ENCODE measurements at regions not wholly inside any gene's neighbourhood (a gene's known extent, or its start where the extent isn't known, plus 50 kb on each side); places are given as distances from the start of the nearest gene placed in this dataset.

DNA sequence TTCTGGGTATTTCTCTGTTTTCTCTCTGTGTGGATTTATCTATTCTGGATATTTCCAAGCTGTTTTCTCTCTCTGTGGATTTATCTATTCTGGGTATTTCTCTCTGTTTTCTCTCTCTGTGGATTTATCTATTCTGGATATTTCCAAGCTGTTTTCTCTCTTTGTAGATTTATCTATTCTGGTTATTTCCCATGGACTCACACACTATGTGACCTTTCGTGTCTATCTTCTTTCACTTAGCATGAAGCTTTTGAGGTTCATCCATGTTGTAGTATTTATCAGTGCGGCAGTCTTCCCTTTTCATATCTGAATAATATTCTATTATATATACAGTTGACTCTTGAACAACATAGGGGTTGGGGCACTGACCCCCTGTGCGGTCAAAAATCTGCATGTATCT is 435.0 kb upstream of the CNTNAP2 start:
- Histone ChIP-seq H3K9me3 (no peaks in the 10 kb centered on the region), H3K27ac (no peak overlapping the region), H3K36me3 (no peaks in the 10 kb centered on the region), H3K4me1 (ENCODE audit: control insufficient read depth in 1 of 2, insufficient read depth in 1 of 2, low read depth in 1 of 2, low read length in 1 of 2) (no peaks in the 10 kb centered on the region), H3K27me3 (no peaks in the 10 kb centered on the region), H3K4me3 (ENCODE audit: low read depth in 1 of 2, low read length in 1 of 2) (no peak overlapping the region)
- TF ChIP-seq, protein P1, sequence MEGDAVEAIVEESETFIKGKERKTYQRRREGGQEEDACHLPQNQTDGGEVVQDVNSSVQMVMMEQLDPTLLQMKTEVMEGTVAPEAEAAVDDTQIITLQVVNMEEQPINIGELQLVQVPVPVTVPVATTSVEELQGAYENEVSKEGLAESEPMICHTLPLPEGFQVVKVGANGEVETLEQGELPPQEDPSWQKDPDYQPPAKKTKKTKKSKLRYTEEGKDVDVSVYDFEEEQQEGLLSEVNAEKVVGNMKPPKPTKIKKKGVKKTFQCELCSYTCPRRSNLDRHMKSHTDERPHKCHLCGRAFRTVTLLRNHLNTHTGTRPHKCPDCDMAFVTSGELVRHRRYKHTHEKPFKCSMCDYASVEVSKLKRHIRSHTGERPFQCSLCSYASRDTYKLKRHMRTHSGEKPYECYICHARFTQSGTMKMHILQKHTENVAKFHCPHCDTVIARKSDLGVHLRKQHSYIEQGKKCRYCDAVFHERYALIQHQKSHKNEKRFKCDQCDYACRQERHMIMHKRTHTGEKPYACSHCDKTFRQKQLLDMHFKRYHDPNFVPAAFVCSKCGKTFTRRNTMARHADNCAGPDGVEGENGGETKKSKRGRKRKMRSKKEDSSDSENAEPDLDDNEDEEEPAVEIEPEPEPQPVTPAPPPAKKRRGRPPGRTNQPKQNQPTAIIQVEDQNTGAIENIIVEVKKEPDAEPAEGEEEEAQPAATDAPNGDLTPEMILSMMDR (IDR thresholded peaks at IDR 0.05), result no peak

GRCh38 chr7:145681159-145681558 is 435.4 kb upstream of the CNTNAP2 start:
- Histone ChIP-seq H3K36me3 (no peaks in the 10 kb centered on the region), H3K4me1 (ENCODE audit: control insufficient read depth in 1 of 2, insufficient read depth in 1 of 2, low read depth in 1 of 2, low read length in 1 of 2) (no peaks in the 10 kb centered on the region), H3K9me3 (no peaks in the 10 kb centered on the region), H3K27ac (no peak overlapping the region), H3K27me3 (no peaks in the 10 kb centered on the region), H3K4me3 (ENCODE audit: low read depth in 1 of 2, low read length in 1 of 2) (no peak overlapping the region)
- TF ChIP-seq, protein P1 (IDR thresholded peaks at IDR 0.05), result no peak

DNA sequence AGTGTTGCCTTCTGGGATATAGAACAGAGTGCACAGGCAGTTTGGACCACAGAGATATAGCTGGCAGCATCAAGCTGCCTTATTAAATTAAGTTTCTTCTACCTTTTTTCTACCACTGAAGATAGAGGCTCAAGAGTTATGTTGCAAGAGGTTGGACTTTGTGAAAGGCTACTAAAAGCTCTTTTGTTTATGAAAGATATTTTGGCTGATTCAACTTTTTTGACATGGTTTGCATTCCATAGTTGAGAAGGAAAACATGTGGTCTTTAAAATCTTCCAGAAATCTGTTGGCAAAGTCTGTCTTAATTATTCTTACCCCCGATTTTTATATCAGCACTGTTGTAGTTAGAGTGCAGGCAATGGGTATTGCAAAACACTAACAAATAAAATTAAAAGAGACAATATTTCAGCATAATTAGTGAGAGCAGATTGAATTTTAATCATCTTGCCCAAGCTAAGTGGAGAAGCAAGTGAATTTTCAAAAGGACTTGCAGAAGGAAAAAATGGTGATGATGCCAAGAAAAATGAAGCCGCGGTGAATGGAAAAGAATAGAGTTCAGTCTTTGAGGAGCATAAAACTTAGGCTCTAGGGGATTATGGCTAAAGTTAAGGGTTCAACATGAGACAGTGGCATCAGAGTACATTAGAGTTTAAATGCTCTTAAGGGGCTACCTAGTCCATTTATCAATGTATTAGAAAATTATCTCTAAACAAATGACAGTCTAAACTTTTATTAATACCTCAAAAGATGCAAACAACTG is 450.9 kb upstream of the CNTNAP2 start:
- no peaks in the 10 kb centered on the region for H3K36me3 ChIP-seq
- H3K27me3 ChIP-seq, result no peaks in the 10 kb centered on the region
- H3K9me3 ChIP-seq, result no peaks in the 10 kb centered on the region
- TF ChIP-seq, protein P1 (IDR thresholded peaks at IDR 0.05), result no peak
- no peak overlapping the region for H3K27ac ChIP-seq
- no peaks in the 10 kb centered on the region for H3K4me1 ChIP-seq (ENCODE audit: control insufficient read depth in 1 of 2, insufficient read depth in 1 of 2, low read depth in 1 of 2, low read length in 1 of 2)
- no peak overlapping the region for H3K4me3 ChIP-seq (ENCODE audit: low read depth in 1 of 2, low read length in 1 of 2)

DNA sequence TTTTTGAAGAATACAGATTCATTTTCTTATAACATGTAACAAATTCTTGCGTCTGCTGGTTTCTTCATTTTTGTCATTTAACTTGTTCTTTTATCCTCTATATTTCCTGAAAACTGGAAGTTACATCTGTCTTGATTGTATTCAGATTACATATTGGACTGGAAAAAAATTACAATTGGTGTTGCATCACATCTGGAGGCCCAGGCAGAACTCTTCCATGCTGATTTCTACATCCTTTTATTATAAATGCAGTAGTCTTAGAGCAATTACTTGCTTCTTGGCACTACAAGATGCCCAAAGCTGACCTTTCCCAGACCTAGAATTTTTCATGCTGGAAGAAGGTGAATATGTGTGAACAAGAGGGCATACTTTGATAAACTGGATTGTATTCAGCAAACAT is 460.9 kb upstream of the CNTNAP2 start:
- Histone ChIP-seq H3K36me3 (no peaks in the 10 kb centered on the region), H3K4me3 (ENCODE audit: low read depth in 1 of 2, low read length in 1 of 2) (no peak overlapping the region), H3K9me3 (no peaks in the 10 kb centered on the region), H3K27me3 (no peaks in the 10 kb centered on the region), H3K27ac (no peak overlapping the region), H3K4me1 (ENCODE audit: control insufficient read depth in 1 of 2, insufficient read depth in 1 of 2, low read depth in 1 of 2, low read length in 1 of 2) (no peaks in the 10 kb centered on the region)
- TF ChIP-seq, protein P1 (IDR thresholded peaks at IDR 0.05), result no peak

DNA sequence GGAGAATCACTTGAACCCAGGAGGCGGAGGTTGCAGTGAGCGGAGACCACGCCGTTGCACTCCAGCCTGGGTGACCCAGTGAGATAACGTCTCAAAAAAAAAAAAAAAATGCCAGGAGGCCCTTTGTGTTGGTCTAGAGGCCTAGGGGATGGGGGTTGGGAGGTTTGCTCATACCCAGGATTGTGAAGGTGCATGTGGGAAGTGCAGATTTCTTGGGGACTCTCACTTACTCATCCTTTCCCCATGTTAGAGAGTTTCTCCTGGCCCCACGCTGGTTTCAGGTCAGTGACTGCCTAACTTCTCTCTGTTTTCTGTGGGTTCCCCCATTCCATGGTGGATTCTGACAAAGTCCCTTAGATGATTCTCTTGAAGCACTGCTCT is 471.5 kb upstream of the CNTNAP2 start:
- Histone ChIP-seq H3K4me1 (ENCODE audit: control insufficient read depth in 1 of 2, insufficient read depth in 1 of 2, low read depth in 1 of 2, low read length in 1 of 2) (no peaks in the 10 kb centered on the region), H3K27me3 (no peaks in the 10 kb centered on the region), H3K27ac (no peak overlapping the region), H3K9me3 (no peaks in the 10 kb centered on the region), H3K4me3 (ENCODE audit: low read depth in 1 of 2, low read length in 1 of 2) (no peak overlapping the region), H3K36me3 (no peaks in the 10 kb centered on the region)
- TF ChIP-seq, protein P1 (IDR thresholded peaks at IDR 0.05), result no peak

All from neutrophil (primary cell).